Testis (tissue), 2 donors: ENCODE measurements at regions not wholly inside any gene's neighbourhood (a gene's known extent, or its start where the extent isn't known, plus 50 kb on each side); places are given as distances from the start of the nearest gene placed in this dataset.

Experiments used
- POLR2A ChIP-seq: fragments of 450-650 bp; IDR thresholded peaks from one replicate; pipeline ENCODE4 v1.6.1; 2017; ENCODE audit warnings: antibody characterized with exemption, mild to moderate bottlenecking, moderate library complexity
- TF ChIP-seq, protein P1 (sequence below), 3 experiments: fragments of 450-650 bp in 2 of 3; fragments of 200-600 bp in 1 of 3; sonication (generic) in 1 of 3; IDR thresholded peaks; one replicate each; pipeline ENCODE4 v1.5.1; 2016 to 2019; ENCODE audit warnings: antibody characterized with exemption in 3 of 3, mild to moderate bottlenecking in 2 of 3, moderate library complexity in 1 of 3

DNA sequence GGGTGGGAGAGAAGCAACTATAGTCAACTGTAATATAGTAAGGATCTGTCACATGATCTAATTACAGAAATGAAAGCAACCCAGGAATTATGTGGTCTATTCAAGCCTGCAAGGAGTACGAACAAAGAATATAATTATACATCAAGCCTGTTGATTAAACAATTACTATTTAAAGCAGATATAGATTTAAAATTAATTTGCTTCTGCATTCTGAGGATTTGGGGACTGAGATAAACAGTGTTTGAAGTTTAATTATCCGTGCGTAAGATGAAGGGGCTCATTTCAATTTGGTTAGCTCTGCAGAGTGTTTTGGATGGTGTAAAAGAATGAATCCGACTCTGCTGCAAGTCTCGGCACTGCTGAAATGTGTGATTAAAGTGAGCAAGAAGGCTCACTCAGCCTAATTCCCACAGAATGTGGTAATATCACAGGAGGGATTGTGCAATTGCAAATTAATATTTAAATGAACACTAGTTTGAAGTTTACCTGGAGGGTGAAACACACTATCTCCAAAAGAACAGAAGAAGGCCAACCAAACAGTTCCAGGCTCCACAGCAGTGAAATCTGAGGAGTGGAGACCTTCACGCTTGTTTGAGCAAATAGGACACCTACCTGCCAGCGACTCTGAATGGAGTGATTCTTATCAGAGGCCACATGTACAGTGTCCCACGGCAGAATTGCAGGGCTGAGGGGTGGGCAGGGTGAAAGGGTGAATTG is 420.6 kb upstream of the SLC30A5 start:
- TF ChIP-seq, protein P1, sequence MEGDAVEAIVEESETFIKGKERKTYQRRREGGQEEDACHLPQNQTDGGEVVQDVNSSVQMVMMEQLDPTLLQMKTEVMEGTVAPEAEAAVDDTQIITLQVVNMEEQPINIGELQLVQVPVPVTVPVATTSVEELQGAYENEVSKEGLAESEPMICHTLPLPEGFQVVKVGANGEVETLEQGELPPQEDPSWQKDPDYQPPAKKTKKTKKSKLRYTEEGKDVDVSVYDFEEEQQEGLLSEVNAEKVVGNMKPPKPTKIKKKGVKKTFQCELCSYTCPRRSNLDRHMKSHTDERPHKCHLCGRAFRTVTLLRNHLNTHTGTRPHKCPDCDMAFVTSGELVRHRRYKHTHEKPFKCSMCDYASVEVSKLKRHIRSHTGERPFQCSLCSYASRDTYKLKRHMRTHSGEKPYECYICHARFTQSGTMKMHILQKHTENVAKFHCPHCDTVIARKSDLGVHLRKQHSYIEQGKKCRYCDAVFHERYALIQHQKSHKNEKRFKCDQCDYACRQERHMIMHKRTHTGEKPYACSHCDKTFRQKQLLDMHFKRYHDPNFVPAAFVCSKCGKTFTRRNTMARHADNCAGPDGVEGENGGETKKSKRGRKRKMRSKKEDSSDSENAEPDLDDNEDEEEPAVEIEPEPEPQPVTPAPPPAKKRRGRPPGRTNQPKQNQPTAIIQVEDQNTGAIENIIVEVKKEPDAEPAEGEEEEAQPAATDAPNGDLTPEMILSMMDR (IDR thresholded peaks at IDR 0.05), result no peak
- TF ChIP-seq POLR2A, result no peak
